Epithelial cell of proximal tubule (primary cell): ENCODE measurements at regions not wholly inside any gene's neighbourhood (a gene's known extent, or its start where the extent isn't known, plus 50 kb on each side); places are given as distances from the start of the nearest gene placed in this dataset.
A peak's percentile ranks its signal among the peaks of the same experiment; 100 is the strongest.

ENCODE experiments used
- DNase-seq: peaks from one replicate; pipeline ENCODE4 v3.0.0-alpha.2; 2011; ENCODE audit warnings: low read depth
- H3K4me3 ChIP-seq: 2 replicates; pipeline ENCODE4 v1.5.1; 2011; ENCODE audit warnings: low read depth, mild to moderate bottlenecking, low read length
- TF ChIP-seq, protein P1 (sequence below): conservative IDR thresholded peaks from 2 replicates; pipeline ENCODE4 v1.5.1; 2012; ENCODE audit warnings: low read depth, mild to moderate bottlenecking, low read length

DNA sequence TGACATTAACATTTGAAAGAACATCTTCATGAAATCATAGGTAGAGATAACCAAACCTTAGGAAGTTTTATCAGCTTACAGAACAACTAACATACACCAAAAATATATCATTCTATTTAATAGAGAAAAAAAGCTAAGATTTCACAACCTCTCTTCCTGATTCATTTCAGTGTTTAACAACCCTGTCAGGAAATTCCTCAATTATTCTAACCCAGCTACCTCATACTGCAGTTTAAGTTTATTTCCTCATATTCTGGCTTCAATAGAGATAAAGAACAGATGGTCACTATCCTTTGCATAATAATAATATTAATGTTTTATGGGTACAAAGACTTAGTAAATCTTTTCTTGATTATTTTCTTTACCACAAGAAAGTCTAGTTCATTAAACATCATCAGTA lies 112.9 kb upstream of the HSF2 start:
- H3K4me3 ChIP-seq = no peak overlapping the region
- TF ChIP-seq, protein P1, sequence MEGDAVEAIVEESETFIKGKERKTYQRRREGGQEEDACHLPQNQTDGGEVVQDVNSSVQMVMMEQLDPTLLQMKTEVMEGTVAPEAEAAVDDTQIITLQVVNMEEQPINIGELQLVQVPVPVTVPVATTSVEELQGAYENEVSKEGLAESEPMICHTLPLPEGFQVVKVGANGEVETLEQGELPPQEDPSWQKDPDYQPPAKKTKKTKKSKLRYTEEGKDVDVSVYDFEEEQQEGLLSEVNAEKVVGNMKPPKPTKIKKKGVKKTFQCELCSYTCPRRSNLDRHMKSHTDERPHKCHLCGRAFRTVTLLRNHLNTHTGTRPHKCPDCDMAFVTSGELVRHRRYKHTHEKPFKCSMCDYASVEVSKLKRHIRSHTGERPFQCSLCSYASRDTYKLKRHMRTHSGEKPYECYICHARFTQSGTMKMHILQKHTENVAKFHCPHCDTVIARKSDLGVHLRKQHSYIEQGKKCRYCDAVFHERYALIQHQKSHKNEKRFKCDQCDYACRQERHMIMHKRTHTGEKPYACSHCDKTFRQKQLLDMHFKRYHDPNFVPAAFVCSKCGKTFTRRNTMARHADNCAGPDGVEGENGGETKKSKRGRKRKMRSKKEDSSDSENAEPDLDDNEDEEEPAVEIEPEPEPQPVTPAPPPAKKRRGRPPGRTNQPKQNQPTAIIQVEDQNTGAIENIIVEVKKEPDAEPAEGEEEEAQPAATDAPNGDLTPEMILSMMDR = no peak
- DNase-seq = no peak

DNA sequence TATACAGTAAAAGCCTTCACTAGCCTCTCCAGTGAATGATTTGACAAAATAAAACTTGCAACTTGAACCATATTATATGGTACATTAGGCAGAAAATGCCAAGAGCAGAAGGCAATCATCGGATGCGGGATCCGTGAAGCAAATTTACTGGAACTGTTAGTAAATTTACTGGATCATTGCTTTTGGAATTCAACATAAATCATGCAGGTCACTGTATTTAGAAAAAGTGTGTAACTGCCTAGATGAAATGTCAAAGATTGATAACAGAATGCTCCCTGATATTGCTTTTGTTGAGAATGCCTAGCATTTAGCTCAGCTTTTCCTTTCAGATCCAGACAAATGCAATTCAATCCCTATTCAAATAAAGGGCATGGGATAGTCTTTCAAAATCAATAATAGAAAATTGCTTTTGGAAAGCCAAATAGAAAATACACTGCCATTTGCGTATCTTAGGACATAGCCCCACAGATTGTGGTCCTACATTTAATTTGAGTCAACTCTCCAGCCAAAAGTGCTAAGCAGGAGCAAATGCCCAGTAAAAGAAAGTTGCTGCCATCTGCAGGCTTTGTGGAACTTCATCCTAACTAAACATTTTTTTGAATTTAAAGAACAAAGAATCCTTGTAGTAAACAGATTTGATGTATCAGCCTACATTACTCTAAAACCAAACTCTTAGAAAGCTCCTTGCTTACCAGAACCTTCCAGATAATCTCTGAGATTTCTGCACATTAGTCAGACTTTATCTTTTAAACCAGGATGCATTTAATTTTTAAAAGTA lies 109.5 kb upstream of the HSF2 start:
- TF ChIP-seq, protein P1 = peak; percentile 51
- no peak for DNase-seq
- H3K4me3 ChIP-seq = no peak overlapping the region

DNA sequence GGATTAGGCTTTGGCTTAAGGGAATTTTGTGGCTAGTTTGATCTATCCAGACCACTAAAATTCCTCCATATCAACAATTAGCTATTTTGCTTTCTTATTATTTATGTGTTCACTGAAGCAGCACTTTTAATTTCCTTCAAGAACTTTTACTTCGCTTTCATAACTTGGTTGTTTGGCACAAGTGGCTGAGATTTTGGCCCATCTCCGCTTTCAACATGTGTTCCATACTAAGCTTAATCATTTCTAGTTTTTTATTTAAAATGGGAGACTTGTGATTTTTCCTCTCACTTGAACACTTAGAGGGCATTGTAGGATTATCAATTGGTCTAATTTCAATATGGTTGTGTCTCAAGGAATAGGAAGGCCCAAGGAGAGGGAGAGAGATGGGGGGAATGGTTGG lies 102.4 kb upstream of the HSF2 start:
- no peak overlapping the region for H3K4me3 ChIP-seq
- no peak for DNase-seq
- TF ChIP-seq, protein P1 = no peak

DNA sequence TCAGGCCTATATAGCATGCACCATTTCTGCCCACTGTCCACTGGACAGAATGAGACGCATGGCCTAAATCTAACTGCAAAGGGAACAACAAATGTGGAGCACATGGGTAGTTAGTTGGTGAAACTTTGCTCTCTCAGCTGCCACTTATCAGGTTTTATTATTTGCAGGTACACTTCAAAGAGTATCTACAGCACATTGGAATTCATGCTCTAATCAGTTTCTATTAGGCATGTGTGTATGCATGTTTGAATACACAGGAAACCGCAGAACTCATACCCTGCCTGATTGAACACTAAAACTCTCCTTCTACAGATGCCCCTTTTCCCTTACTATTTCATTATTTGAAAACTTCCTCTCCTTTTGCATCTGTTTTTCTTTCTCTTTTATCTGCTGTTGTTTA lies 97.4 kb upstream of the HSF2 start:
- DNase-seq = no peak
- no peak overlapping the region for H3K4me3 ChIP-seq
- TF ChIP-seq, protein P1 = no peak

DNA sequence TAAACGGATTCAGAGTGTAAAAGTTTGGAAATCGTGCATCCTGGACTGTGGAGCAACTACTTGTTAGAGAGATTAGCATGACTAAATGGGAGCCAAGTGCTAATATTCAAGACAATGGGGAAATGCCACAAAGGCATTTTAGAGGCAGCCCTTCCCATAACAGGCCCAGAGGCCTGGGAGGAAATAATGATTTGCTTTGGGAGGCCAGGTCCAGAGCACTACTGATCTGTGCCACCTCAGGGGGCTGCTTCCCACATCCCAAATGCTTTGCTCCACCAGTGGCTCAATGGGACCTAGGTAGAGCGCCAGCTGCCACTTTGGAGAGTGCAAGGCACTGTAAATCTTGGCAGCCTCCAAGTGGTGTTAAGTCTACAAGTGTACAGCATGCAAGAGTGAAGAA lies 91.9 kb upstream of the HSF2 start:
- no peak overlapping the region for H3K4me3 ChIP-seq
- TF ChIP-seq, protein P1 = no peak
- DNase-seq = no peak

DNA sequence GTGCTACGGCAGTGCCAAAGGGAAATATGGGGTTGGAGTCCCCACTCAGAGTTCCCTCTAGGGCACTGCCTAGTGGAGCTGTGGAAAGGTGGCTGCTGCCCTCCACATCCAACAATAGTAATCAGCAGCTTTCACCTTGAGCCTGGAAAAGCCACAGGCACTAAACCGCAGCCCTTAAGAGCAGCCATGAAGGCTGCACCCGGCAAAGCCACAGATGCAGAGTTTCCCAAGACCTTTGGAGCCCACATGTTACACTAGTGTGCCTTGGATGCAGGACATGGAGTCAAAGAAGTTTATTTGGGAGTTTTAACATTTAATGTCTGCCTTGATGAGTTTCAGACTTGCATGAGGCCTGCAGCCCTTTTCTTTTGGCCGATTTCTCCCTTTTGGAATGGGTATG lies 91.4 kb upstream of the HSF2 start:
- H3K4me3 ChIP-seq = no peak overlapping the region
- DNase-seq = no peak
- TF ChIP-seq, protein P1 = no peak

DNA sequence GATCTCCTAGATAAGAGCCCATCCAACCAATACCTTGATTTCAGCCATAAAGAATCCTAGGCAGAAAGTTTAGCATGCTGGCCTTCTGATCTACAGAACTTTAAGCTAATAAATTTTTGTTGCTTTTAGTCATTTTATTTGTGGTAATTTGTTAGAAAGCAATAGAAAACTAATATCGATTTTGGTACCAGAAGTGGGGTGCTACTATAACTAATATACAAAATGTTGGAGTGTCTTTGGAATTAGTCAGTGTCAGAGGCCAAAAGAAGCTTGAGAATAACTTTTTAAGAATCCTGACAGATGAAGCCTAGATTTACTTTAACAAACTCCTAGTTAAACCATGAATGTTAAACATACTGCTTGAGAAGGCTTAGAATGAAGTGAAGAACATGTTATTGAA lies 83.6 kb upstream of the HSF2 start:
- TF ChIP-seq, protein P1 = no peak
- DNase-seq = no peak
- H3K4me3 ChIP-seq = no peak overlapping the region
